ENCODE measurements at regions not wholly inside any gene's neighbourhood (a gene's known extent, or its start where the extent isn't known, plus 50 kb on each side); places are given as distances from the start of the nearest gene placed in this dataset.

DNA sequence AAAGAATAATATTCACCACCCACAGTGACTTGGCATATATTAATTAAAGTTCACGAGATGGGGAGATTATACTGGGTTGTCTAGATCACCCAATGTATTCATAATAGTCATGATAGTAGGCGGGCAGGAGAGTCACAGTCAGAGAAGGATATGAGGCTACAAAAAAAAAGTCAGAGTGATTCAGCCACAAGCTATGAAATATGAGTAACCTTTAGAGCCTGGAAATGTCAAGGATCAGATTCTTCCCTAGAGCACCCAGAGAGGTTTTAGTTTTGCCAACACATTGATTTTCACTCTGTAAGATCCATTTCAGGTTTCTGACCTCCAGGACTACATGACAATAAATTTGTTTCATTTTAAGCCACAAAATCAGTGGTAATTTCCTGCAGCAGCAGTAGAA lies 501.9 kb downstream of the GABRG1 start:
- Histone ChIP-seq H3K4me3 (ENCODE audit: insufficient read depth, low read depth, low read length) (no peak overlapping the region), H3K27ac (ENCODE audit: insufficient read depth, low read length) (no peak overlapping the region), H2BK15ac (ENCODE audit: low read depth, low read length) (no peak overlapping the region), H2AK9ac (replicated peaks; ENCODE audit: low read depth, low read length, poor library complexity) (no peak overlapping the region), H3K79me1 (ENCODE audit: low read depth in 1 of 2, low read length in 2 of 2) (no peaks in the 10 kb centered on the region), H3K4ac (ENCODE audit: low read depth, low read length) (no peak overlapping the region), H2BK20ac (ENCODE audit: low read depth, low read length) (no peak overlapping the region), H3K9me3 (ENCODE audit: control insufficient read depth, insufficient read depth, low read length) (peaks cover 2% of the 10 kb centered on the region; the same call in 1 of the 2 replicates), H3K9ac (ENCODE audit: low read depth, low read length) (no peak overlapping the region), H2BK120ac (ENCODE audit: low read depth, low read length) (no peak overlapping the region), H4K91ac (ENCODE audit: insufficient read depth, low read depth, low read length) (no peak overlapping the region), H4K8ac (ENCODE audit: low read depth in 2 of 2, low read length in 2 of 2) (no peak overlapping the region), H3K14ac (replicated peaks; ENCODE audit: low read depth, low read length) (no peak overlapping the region), H3K18ac (ENCODE audit: low read depth, low read length) (no peak overlapping the region), H3K36me3 (ENCODE audit: control insufficient read depth, insufficient read depth, low read length) (no peaks in the 10 kb centered on the region), H2AK5ac (ENCODE audit: low read depth, low read length) (no peak overlapping the region), H2AFZ (replicated peaks; ENCODE audit: low read length, poor library complexity) (no peak overlapping the region), H3K9me1 (ENCODE audit: insufficient read depth, low read length) (no peaks in the 10 kb centered on the region), H3K4me1 (ENCODE audit: control insufficient read depth, insufficient read depth, low read length) (no peaks in the 10 kb centered on the region), H3K27me3 (ENCODE audit: control insufficient read depth, insufficient read depth, low read length) (no peaks in the 10 kb centered on the region), H2BK5ac (ENCODE audit: low read depth, low read length, poor library complexity, severe bottlenecking) (no peak overlapping the region), H3K23ac (ENCODE audit: low read depth, low read length) (no peak overlapping the region), H3K56ac (ENCODE audit: extremely low read depth, insufficient read depth, low read length) (no peak overlapping the region), H4K5ac (ENCODE audit: low read depth, low read length) (no peak overlapping the region), H4K20me1 (ENCODE audit: insufficient read depth, low read length) (no peaks in the 10 kb centered on the region), H3K4me2 (ENCODE audit: low read depth, low read length) (no peak overlapping the region)
- ATAC-seq (ENCODE audit: low read depth) (no peak), DNase-seq (no peak)
- POLR2A ChIA-PET (ENCODE audit: unreplicated experiment): no interaction called here
- WGBS, 2 experiments (ENCODE audit: extremely low coverage in 2 of 2, insufficient read length in 1 of 2): no CpG with 5 or more reads among the region's 2 CpGs
- CTCF ChIA-PET: no interaction called here
- dilution Hi-C loops (cut with HindIII; ENCODE audit: low sequenced_read_pairs, unreplicated experiment) (no loop called here), intact Hi-C loops (cut with micrococcal nuclease) (no loop called here), in situ Hi-C loops (cut with MboI; ENCODE audit: low sequenced_read_pairs) (no loop called here)
- no TSS peak for BruUV-seq (replicated peaks)
- TF ChIP-seq POLR2A (IDR thresholded peaks at IDR 0.05; ENCODE audit: low read depth, low read length): no peak
- no peak for TF ChIP-seq FOS (IDR thresholded peaks at IDR 0.05; ENCODE audit: low read depth, low read length)
- no peak for TF ChIP-seq RAD21 (IDR thresholded peaks at IDR 0.05; ENCODE audit: low read length)
- no peak for TF ChIP-seq NFE2L2 (IDR thresholded peaks at IDR 0.05; ENCODE audit: low read depth, low read length)
- TF ChIP-seq MAZ (IDR thresholded peaks at IDR 0.05; ENCODE audit: borderline replicate concordance, low read depth, low read length): no peak
- TF ChIP-seq, protein P1, sequence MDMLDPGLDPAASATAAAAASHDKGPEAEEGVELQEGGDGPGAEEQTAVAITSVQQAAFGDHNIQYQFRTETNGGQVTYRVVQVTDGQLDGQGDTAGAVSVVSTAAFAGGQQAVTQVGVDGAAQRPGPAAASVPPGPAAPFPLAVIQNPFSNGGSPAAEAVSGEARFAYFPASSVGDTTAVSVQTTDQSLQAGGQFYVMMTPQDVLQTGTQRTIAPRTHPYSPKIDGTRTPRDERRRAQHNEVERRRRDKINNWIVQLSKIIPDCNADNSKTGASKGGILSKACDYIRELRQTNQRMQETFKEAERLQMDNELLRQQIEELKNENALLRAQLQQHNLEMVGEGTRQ (IDR thresholded peaks at IDR 0.05; ENCODE audit: low read depth, low read length): no peak
- no peak for TF ChIP-seq CHD1 (IDR thresholded peaks at IDR 0.05; ENCODE audit: low read depth, low read length)
- no peak for TF ChIP-seq BHLHE40 (IDR thresholded peaks at IDR 0.05; ENCODE audit: low read depth, low read length)
- TF ChIP-seq CEBPB (IDR thresholded peaks at IDR 0.05; ENCODE audit: low read depth, low read length): no peak
- no peak for TF ChIP-seq SMC3 (IDR thresholded peaks at IDR 0.05; ENCODE audit: low read depth, low read length)

Data from IMR-90 (cell line).